COLO668 (cell line): ENCODE measurements at regions not wholly inside any gene's neighbourhood (a gene's known extent, or its start where the extent isn't known, plus 50 kb on each side); places are given as distances from the start of the nearest gene placed in this dataset.

Experiments used
- DNase-seq: peaks from one replicate; lab custom pipeline; 2025; ENCODE audit not compliant: unreplicated experiment; lab: John Stamatoyannopoulos, UW

GRCh38 chr15:29334544-29334943 lies 64.9 kb upstream of the NSMCE3 start:
- no peak for DNase-seq

- no peak for DNase-seq
These were observed 63.6 kb upstream of the NSMCE3 start for GRCh38 chr15:29333261-29333660.

- DNase-seq: no peak
These were observed 62.0 kb upstream of the NSMCE3 start for GRCh38 chr15:29331669-29332068.

- DNase-seq: no peak
These were observed 61.4 kb upstream of the NSMCE3 start for GRCh38 chr15:29331071-29331470.

GRCh38 chr15:29324746-29325145 lies 55.1 kb upstream of the NSMCE3 start:
- DNase-seq: no peak

- no peak for DNase-seq
These were observed 53.9 kb upstream of the NSMCE3 start for GRCh38 chr15:29323557-29323956.

GRCh38 chr15:29322415-29322814 lies 52.8 kb upstream of the NSMCE3 start:
- peak; percentile 73 for DNase-seq

- DNase-seq: no peak
These were observed 50.8 kb upstream of the NSMCE3 start for GRCh38 chr15:29320420-29320819.

- DNase-seq: no peak
These were observed 50.2 kb upstream of the NSMCE3 start for GRCh38 chr15:29319823-29320222.
